K562 (cell line): ENCODE measurements at regions not wholly inside any gene's neighbourhood (a gene's known extent, or its start where the extent isn't known, plus 50 kb on each side); places are given as distances from the start of the nearest gene placed in this dataset.

Experiments used
- ATAC-seq: fragments of 200-7000 bp; cut with Tn5 transposase; 3 replicates; pipeline ENCODE4 v1.9.1; 2020; ENCODE audit warnings: moderate library complexity
- BruUV-seq: library from RNA; stranded (reverse); fragments of 400-500 nt; replicated peaks from 2 replicates; lab custom pipeline; 2021; lab: Mats Ljungman, UMichigan
- CTCF ChIA-PET: fragments of 300-600 bp; formaldehyde crosslinking; extraction: SDS; loops from one replicate; lab custom pipeline; 2021; ENCODE audit warnings: low intra/inter-chr PET ratio; lab: Yijun Ruan, JAX
- POLR2A ChIA-PET: fragments of 300-600, 350-650 bp; sonication (Branson Sonifier 250); formaldehyde crosslinking; extraction: SDS; loops from one replicate; lab custom pipeline; 2021; ENCODE audit warnings: antibody characterized with exemption, inconsistent platforms; lab: Yijun Ruan, JAX
- DNase-seq, 4 experiments: peaks; one replicate each; pipeline versions ENCODE4 v3.0.0 to v3.0.0-alpha.2; 2011 to 2018; ENCODE audit warnings: low spot score in 3 of 4, mixed read lengths in 3 of 4; ENCODE audit errors: extremely low read depth in 1 of 4
- FAIRE-seq: peaks from 2 replicates; lab custom pipeline; 2011; peaks lifted over from hg19 to GRCh38; lab: Jason Lieb, UNC
- H2AFZ ChIP-seq: 2 replicates; pipeline ENCODE4 v1.6.0; 2011; ENCODE audit warnings: low read depth, low read length, control low read depth, inconsistent platforms
- H3K27ac ChIP-seq: fragments of 200-600 bp; 3 replicates; pipeline ENCODE4 v1.8.0; 2011; ENCODE audit warnings: low read depth, mild to moderate bottlenecking, control low read depth, inconsistent platforms, low read length, moderate library complexity, mixed read lengths; ENCODE audit errors: extremely low read depth
- H3K27me3 ChIP-seq, 2 experiments: fragments of 300-600 bp in 1 of 2; 2 replicates in 1 of 2; 3 replicates in 1 of 2; pipeline versions ENCODE4 v1.6.0 to v1.8.0; 2011; ENCODE audit warnings: inconsistent platforms in 2 of 2, low read length in 2 of 2, mild to moderate bottlenecking in 1 of 2, mixed read lengths in 1 of 2, moderate library complexity in 1 of 2; ENCODE audit not compliant: control insufficient read depth in 2 of 2, insufficient read depth in 2 of 2
- H3K36me3 ChIP-seq: fragments of 300-600 bp; 3 replicates; pipeline ENCODE4 v1.8.0; 2011; ENCODE audit warnings: mild to moderate bottlenecking, low read length, inconsistent platforms; ENCODE audit not compliant: control insufficient read depth, insufficient read depth
- H3K4me1 ChIP-seq, 2 experiments: fragments of 200-600 bp in 1 of 2; replicated peaks in 1 of 2; 2 replicates in 1 of 2; 3 replicates in 1 of 2; pipeline versions ENCODE4 v1.5.1 to v1.8.0; 2011; ENCODE audit warnings: inconsistent platforms in 2 of 2, low read length in 2 of 2, mild to moderate bottlenecking in 1 of 2, mixed read lengths in 1 of 2, moderate library complexity in 1 of 2; ENCODE audit not compliant: control insufficient read depth in 2 of 2, insufficient read depth in 2 of 2
- H3K4me2 ChIP-seq: 2 replicates; pipeline ENCODE4 v1.6.1; 2011; ENCODE audit warnings: low read length, control low read depth, inconsistent platforms, mixed read lengths; ENCODE audit not compliant: insufficient read depth
- H3K4me3 ChIP-seq: fragments of 200-600 bp; sonication (generic), shearing (Covaris generic); 2 replicates; pipeline ENCODE4 v1.5.1; 2016; ENCODE audit warnings: control low read depth, inconsistent platforms
- H3K79me2 ChIP-seq: fragments of 200-600 bp; 3 replicates; pipeline ENCODE4 v1.8.0; 2011; ENCODE audit warnings: low read length, inconsistent platforms; ENCODE audit not compliant: control insufficient read depth, insufficient read depth
- H3K9ac ChIP-seq, 2 experiments: 2 replicates each; pipeline versions ENCODE4 v1.6.0 to v1.6.1; 2011; ENCODE audit warnings: low read depth in 2 of 2, low read length in 2 of 2, control low read depth in 1 of 2, inconsistent platforms in 1 of 2, mild to moderate bottlenecking in 1 of 2, mixed read lengths in 1 of 2; ENCODE audit not compliant: insufficient read depth in 1 of 2
- H3K9me1 ChIP-seq: one replicate; pipeline ENCODE4 v1.6.0; 2011; ENCODE audit warnings: inconsistent platforms, mild to moderate bottlenecking, low read length, moderate library complexity; ENCODE audit not compliant: control insufficient read depth, insufficient read depth
- H3K9me3 ChIP-seq: replicated peaks from 2 replicates; pipeline ENCODE4 v1.5.1; 2011; ENCODE audit warnings: low read depth, low read length, inconsistent platforms; ENCODE audit not compliant: control insufficient read depth, insufficient read depth
- H4K20me1 ChIP-seq: replicated peaks from 2 replicates; pipeline ENCODE4 v1.6.1; 2011; ENCODE audit warnings: low read length, inconsistent platforms, mixed read lengths; ENCODE audit not compliant: control insufficient read depth, insufficient read depth
- BDP1 ChIP-seq: IDR thresholded peaks from 3 replicates; pipeline ENCODE4 v1.6.1; 2011; ENCODE audit not compliant: insufficient read length, insufficient read depth
- HNRNPK ChIP-seq: fragments of 200-400 bp; formaldehyde crosslinking; IDR thresholded peaks from one replicate; pipeline ENCODE4 v1.6.1; 2018; ENCODE audit warnings: mild to moderate bottlenecking, low read depth, low read length; ENCODE audit not compliant: poor library complexity, severe bottlenecking
- MEF2D ChIP-seq: conservative IDR thresholded peaks from 2 replicates; pipeline ENCODE4 v1.6.1; 2016; ENCODE audit warnings: low read depth, missing genetic modification characterization, missing compliant biosample characterization
- SRSF3 ChIP-seq: fragments of 200-400 bp; formaldehyde crosslinking; IDR thresholded peaks from 2 replicates; pipeline ENCODE4 v1.6.1; 2016; ENCODE audit warnings: mild to moderate bottlenecking, low read length, moderate library complexity; ENCODE audit not compliant: insufficient read depth
- ZNF217 ChIP-seq: sonication (generic); formaldehyde crosslinking; IDR thresholded peaks from 2 replicates; pipeline ENCODE4 v1.8.0; 2022; ENCODE audit warnings: mild to moderate bottlenecking, missing genetic modification reagents
- ZSCAN29 ChIP-seq: fragments of 450-650 bp; IDR thresholded peaks from 2 replicates; pipeline ENCODE4 v1.6.1; 2017
- WGBS: fragments of 100-300 bp; shearing (Covaris generic); methylation state at CpG from one replicate; pipeline ENCODE4 v1.1.6; 2016; ENCODE audit warnings: low coverage, mixed read lengths; ENCODE audit not compliant: insufficient coverage; ENCODE audit errors: missing lambda C conversion rate; 5-methylcytosine and 5-hydroxymethylcytosine counted together
- in situ Hi-C: fragments of 300-500 bp; cut with MboI; formaldehyde crosslinking; loops from 4 replicates; pipeline ENCODE4 v1.15.0; 2018; ENCODE audit warnings: inconsistent platforms, mixed read lengths
- intact Hi-C: fragments of 100-400 bp; cut with micrococcal nuclease; formaldehyde crosslinking; loops from 2 replicates; pipeline ENCODE4 v1.14.2; 2022
- TF ChIP-seq, protein P1 (sequence below): fragments of 450-650 bp; IDR thresholded peaks from 2 replicates; pipeline ENCODE4 v1.6.1; 2017; ENCODE audit warnings: mild to moderate bottlenecking, moderate library complexity
- TF ChIP-seq, protein P2 (sequence below): fragments of 450-650 bp; formaldehyde crosslinking; IDR thresholded peaks from 2 replicates; pipeline ENCODE4 v1.4.0; 2020; ENCODE audit warnings: mild to moderate bottlenecking

DNA sequence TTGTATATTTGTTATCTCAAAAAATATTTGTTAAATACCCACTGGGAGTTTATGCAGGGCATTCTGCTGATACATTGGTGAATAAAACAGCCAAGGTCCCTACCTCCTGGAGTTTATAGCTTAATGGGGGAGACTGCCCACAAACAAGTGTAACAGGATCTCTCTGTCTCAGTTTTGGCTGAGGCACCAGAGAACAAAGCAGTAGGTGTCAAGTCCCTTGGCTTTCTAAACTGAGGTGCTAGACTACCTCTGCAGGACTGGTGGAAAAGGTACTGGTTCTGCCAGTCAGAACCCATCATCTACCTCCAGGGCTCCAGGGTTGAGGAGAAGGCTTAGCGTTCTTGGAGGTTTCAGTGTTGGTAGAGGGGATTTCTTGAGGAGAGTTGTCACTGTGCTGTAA is 188.4 kb upstream of the ELL2 start:
- Histone ChIP-seq H4K20me1 (no peaks in the 10 kb centered on the region), H3K9me1 (no peaks in the 10 kb centered on the region), H3K27ac (no peak overlapping the region), H3K36me3 (no peaks in the 10 kb centered on the region), H3K9ac (no peak overlapping the region), H3K79me2 (no peaks in the 10 kb centered on the region), H3K4me1 (no peaks in the 10 kb centered on the region), H3K9me3 (no peaks in the 10 kb centered on the region), H2AFZ (no peak overlapping the region), H3K4me3 (no peak overlapping the region), H3K4me2 (no peak overlapping the region), H3K27me3 (no peaks in the 10 kb centered on the region)
- no peak for FAIRE-seq
- in situ Hi-C loops (no loop called here), intact Hi-C loops (no loop called here)
- POLR2A ChIA-PET: no interaction called here
- no peak for DNase-seq
- CTCF ChIA-PET: no interaction called here
- 0% methylated on average over 1 of the region's 1 CpG for WGBS
- no peak for ATAC-seq
- no TSS peak for BruUV-seq
- TF ChIP-seq, protein P1, sequence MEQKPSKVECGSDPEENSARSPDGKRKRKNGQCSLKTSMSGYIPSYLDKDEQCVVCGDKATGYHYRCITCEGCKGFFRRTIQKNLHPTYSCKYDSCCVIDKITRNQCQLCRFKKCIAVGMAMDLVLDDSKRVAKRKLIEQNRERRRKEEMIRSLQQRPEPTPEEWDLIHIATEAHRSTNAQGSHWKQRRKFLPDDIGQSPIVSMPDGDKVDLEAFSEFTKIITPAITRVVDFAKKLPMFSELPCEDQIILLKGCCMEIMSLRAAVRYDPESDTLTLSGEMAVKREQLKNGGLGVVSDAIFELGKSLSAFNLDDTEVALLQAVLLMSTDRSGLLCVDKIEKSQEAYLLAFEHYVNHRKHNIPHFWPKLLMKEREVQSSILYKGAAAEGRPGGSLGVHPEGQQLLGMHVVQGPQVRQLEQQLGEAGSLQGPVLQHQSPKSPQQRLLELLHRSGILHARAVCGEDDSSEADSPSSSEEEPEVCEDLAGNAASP: no peak
- TF ChIP-seq BDP1 (no peak), HNRNPK (no peak), ZSCAN29 (no peak), MEF2D (tag) (no peak), SRSF3 (no peak), ZNF217 (CRISPR knock-in tag) (no peak)
- TF ChIP-seq, protein P2, sequence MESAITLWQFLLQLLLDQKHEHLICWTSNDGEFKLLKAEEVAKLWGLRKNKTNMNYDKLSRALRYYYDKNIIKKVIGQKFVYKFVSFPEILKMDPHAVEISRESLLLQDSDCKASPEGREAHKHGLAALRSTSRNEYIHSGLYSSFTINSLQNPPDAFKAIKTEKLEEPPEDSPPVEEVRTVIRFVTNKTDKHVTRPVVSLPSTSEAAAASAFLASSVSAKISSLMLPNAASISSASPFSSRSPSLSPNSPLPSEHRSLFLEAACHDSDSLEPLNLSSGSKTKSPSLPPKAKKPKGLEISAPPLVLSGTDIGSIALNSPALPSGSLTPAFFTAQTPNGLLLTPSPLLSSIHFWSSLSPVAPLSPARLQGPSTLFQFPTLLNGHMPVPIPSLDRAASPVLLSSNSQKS (CRISPR knock-in tag): no peak
